K562 (cell line): ENCODE measurements at regions not wholly inside any gene's neighbourhood (a gene's known extent, or its start where the extent isn't known, plus 50 kb on each side); places are given as distances from the start of the nearest gene placed in this dataset.

Experiments used
- ATAC-seq: fragments of 200-7000 bp; cut with Tn5 transposase; 3 replicates; pipeline ENCODE4 v1.9.1; 2020; ENCODE audit warnings: moderate library complexity
- BruUV-seq: library from RNA; stranded (reverse); fragments of 400-500 nt; replicated peaks from 2 replicates; lab custom pipeline; 2021; lab: Mats Ljungman, UMichigan
- CTCF ChIA-PET: fragments of 300-600 bp; formaldehyde crosslinking; extraction: SDS; loops from one replicate; lab custom pipeline; 2021; ENCODE audit warnings: low intra/inter-chr PET ratio; lab: Yijun Ruan, JAX
- POLR2A ChIA-PET: fragments of 300-600, 350-650 bp; sonication (Branson Sonifier 250); formaldehyde crosslinking; extraction: SDS; loops from one replicate; lab custom pipeline; 2021; ENCODE audit warnings: antibody characterized with exemption, inconsistent platforms; lab: Yijun Ruan, JAX
- DNase-seq, 4 experiments: peaks; one replicate each; pipeline versions ENCODE4 v3.0.0 to v3.0.0-alpha.2; 2011 to 2018; ENCODE audit warnings: low spot score in 3 of 4, mixed read lengths in 3 of 4; ENCODE audit errors: extremely low read depth in 1 of 4
- FAIRE-seq: peaks from 2 replicates; lab custom pipeline; 2011; peaks lifted over from hg19 to GRCh38; lab: Jason Lieb, UNC
- H2AFZ ChIP-seq: 2 replicates; pipeline ENCODE4 v1.6.0; 2011; ENCODE audit warnings: low read depth, low read length, control low read depth, inconsistent platforms
- H3K27ac ChIP-seq: fragments of 200-600 bp; 3 replicates; pipeline ENCODE4 v1.8.0; 2011; ENCODE audit warnings: low read depth, mild to moderate bottlenecking, control low read depth, inconsistent platforms, low read length, moderate library complexity, mixed read lengths; ENCODE audit errors: extremely low read depth
- H3K27me3 ChIP-seq, 2 experiments: fragments of 300-600 bp in 1 of 2; 2 replicates in 1 of 2; 3 replicates in 1 of 2; pipeline versions ENCODE4 v1.6.0 to v1.8.0; 2011; ENCODE audit warnings: inconsistent platforms in 2 of 2, low read length in 2 of 2, mild to moderate bottlenecking in 1 of 2, mixed read lengths in 1 of 2, moderate library complexity in 1 of 2; ENCODE audit not compliant: control insufficient read depth in 2 of 2, insufficient read depth in 2 of 2
- H3K36me3 ChIP-seq: fragments of 300-600 bp; 3 replicates; pipeline ENCODE4 v1.8.0; 2011; ENCODE audit warnings: mild to moderate bottlenecking, low read length, inconsistent platforms; ENCODE audit not compliant: control insufficient read depth, insufficient read depth
- H3K4me1 ChIP-seq, 2 experiments: fragments of 200-600 bp in 1 of 2; replicated peaks in 1 of 2; 2 replicates in 1 of 2; 3 replicates in 1 of 2; pipeline versions ENCODE4 v1.5.1 to v1.8.0; 2011; ENCODE audit warnings: inconsistent platforms in 2 of 2, low read length in 2 of 2, mild to moderate bottlenecking in 1 of 2, mixed read lengths in 1 of 2, moderate library complexity in 1 of 2; ENCODE audit not compliant: control insufficient read depth in 2 of 2, insufficient read depth in 2 of 2
- H3K4me2 ChIP-seq: 2 replicates; pipeline ENCODE4 v1.6.1; 2011; ENCODE audit warnings: low read length, control low read depth, inconsistent platforms, mixed read lengths; ENCODE audit not compliant: insufficient read depth
- H3K4me3 ChIP-seq: fragments of 200-600 bp; sonication (generic), shearing (Covaris generic); 2 replicates; pipeline ENCODE4 v1.5.1; 2016; ENCODE audit warnings: control low read depth, inconsistent platforms
- H3K79me2 ChIP-seq: fragments of 200-600 bp; 3 replicates; pipeline ENCODE4 v1.8.0; 2011; ENCODE audit warnings: low read length, inconsistent platforms; ENCODE audit not compliant: control insufficient read depth, insufficient read depth
- H3K9ac ChIP-seq, 2 experiments: 2 replicates each; pipeline versions ENCODE4 v1.6.0 to v1.6.1; 2011; ENCODE audit warnings: low read depth in 2 of 2, low read length in 2 of 2, control low read depth in 1 of 2, inconsistent platforms in 1 of 2, mild to moderate bottlenecking in 1 of 2, mixed read lengths in 1 of 2; ENCODE audit not compliant: insufficient read depth in 1 of 2
- H3K9me1 ChIP-seq: one replicate; pipeline ENCODE4 v1.6.0; 2011; ENCODE audit warnings: inconsistent platforms, mild to moderate bottlenecking, low read length, moderate library complexity; ENCODE audit not compliant: control insufficient read depth, insufficient read depth
- H3K9me3 ChIP-seq: replicated peaks from 2 replicates; pipeline ENCODE4 v1.5.1; 2011; ENCODE audit warnings: low read depth, low read length, inconsistent platforms; ENCODE audit not compliant: control insufficient read depth, insufficient read depth
- H4K20me1 ChIP-seq: replicated peaks from 2 replicates; pipeline ENCODE4 v1.6.1; 2011; ENCODE audit warnings: low read length, inconsistent platforms, mixed read lengths; ENCODE audit not compliant: control insufficient read depth, insufficient read depth
- ATF4 ChIP-seq: fragments of 450-650 bp; formaldehyde crosslinking; IDR thresholded peaks from 2 replicates; pipeline ENCODE4 v1.4.0; 2022; ENCODE audit warnings: mild to moderate bottlenecking, moderate library complexity
- CBFA2T3 ChIP-seq: fragments of 450-650 bp; IDR thresholded peaks from 2 replicates; pipeline ENCODE4 v1.6.1; 2017
- CREBBP ChIP-seq: IDR thresholded peaks from one replicate; pipeline ENCODE4 v1.6.1; 2012; ENCODE audit warnings: low read depth, mild to moderate bottlenecking, control low read depth, inconsistent platforms, low read length
- CTCFL ChIP-seq: IDR thresholded peaks from 2 replicates; pipeline ENCODE4 v1.6.1; 2011; ENCODE audit warnings: borderline replicate concordance, low read depth, mild to moderate bottlenecking, moderate library complexity, low read length; ENCODE audit not compliant: insufficient read depth, poor library complexity, severe bottlenecking
- E2F5 ChIP-seq: sonication (generic); formaldehyde crosslinking; IDR thresholded peaks from 2 replicates; pipeline ENCODE4 v1.8.0; 2022; ENCODE audit warnings: mild to moderate bottlenecking, missing genetic modification reagents
- ZKSCAN1 ChIP-seq: fragments of 150-350 bp; IDR thresholded peaks from 2 replicates; pipeline ENCODE4 v1.6.1; 2016; ENCODE audit warnings: low read depth, low read length
- ZNF134 ChIP-seq: fragments of 250-450 bp; sonication (Bioruptor Pico); conservative IDR thresholded peaks from 2 replicates; pipeline ENCODE4 v1.4.0; 2020
- ZNF282 ChIP-seq: sonication (generic); formaldehyde crosslinking; IDR thresholded peaks from 2 replicates; pipeline ENCODE4 v1.8.1; 2023; ENCODE audit warnings: missing genetic modification reagents
- ZNF324 ChIP-seq: fragments of 250-450 bp; sonication (Bioruptor Pico); IDR thresholded peaks from 2 replicates; pipeline ENCODE4 v1.4.0; 2020; ENCODE audit warnings: mild to moderate bottlenecking
- ZNF407 ChIP-seq: fragments of 450-650 bp; IDR thresholded peaks from 2 replicates; pipeline ENCODE4 v1.6.1; 2016; ENCODE audit warnings: low read depth
- ZNF551 ChIP-seq: fragments of 250-450 bp; sonication (Bioruptor Pico); IDR thresholded peaks from 2 replicates; pipeline ENCODE4 v1.5.0; 2021; ENCODE audit warnings: mild to moderate bottlenecking, moderate library complexity
- WGBS: fragments of 100-300 bp; shearing (Covaris generic); methylation state at CpG from one replicate; pipeline ENCODE4 v1.1.6; 2016; ENCODE audit warnings: low coverage, mixed read lengths; ENCODE audit not compliant: insufficient coverage; ENCODE audit errors: missing lambda C conversion rate; 5-methylcytosine and 5-hydroxymethylcytosine counted together
- in situ Hi-C: fragments of 300-500 bp; cut with MboI; formaldehyde crosslinking; loops from 4 replicates; pipeline ENCODE4 v1.15.0; 2018; ENCODE audit warnings: inconsistent platforms, mixed read lengths
- intact Hi-C: fragments of 100-400 bp; cut with micrococcal nuclease; formaldehyde crosslinking; loops from 2 replicates; pipeline ENCODE4 v1.14.2; 2022

- no peaks in the 10 kb centered on the region for H3K79me2 ChIP-seq
- no peaks in the 10 kb centered on the region for H3K4me1 ChIP-seq
- H3K36me3 ChIP-seq, result no peaks in the 10 kb centered on the region
- ChIA-PET CTCF (no interaction called here), POLR2A (no interaction called here)
- H3K27me3 ChIP-seq, result no peaks in the 10 kb centered on the region
- WGBS, result 33% methylated on average over 3 of the region's 3 CpGs
- intact Hi-C loops (no loop called here), in situ Hi-C loops (no loop called here)
- ATAC-seq (no peak), DNase-seq (no peak), FAIRE-seq (no peak)
- no peaks in the 10 kb centered on the region for H3K9me3 ChIP-seq
- H3K27ac ChIP-seq, result no peak overlapping the region
- no peaks in the 10 kb centered on the region for H3K9me1 ChIP-seq
- no peak overlapping the region for H3K9ac ChIP-seq
- no peaks in the 10 kb centered on the region for H4K20me1 ChIP-seq
- no peak overlapping the region for H2AFZ ChIP-seq
- H3K4me3 ChIP-seq, result no peak overlapping the region
- BruUV-seq, result no TSS peak
- no peak overlapping the region for H3K4me2 ChIP-seq
- no peak for TF ChIP-seq E2F5 (CRISPR knock-in tag)
- TF ChIP-seq ZNF407, result no peak
- TF ChIP-seq CTCFL, result no peak
- no peak for TF ChIP-seq ZKSCAN1
- no peak for TF ChIP-seq CBFA2T3
- no peak for TF ChIP-seq ZNF134
- TF ChIP-seq CREBBP, result no peak
- TF ChIP-seq ZNF282 (CRISPR knock-in tag), result no peak
- no peak for TF ChIP-seq ZNF324
- TF ChIP-seq ATF4 (CRISPR knock-in tag), result no peak
- no peak for TF ChIP-seq ZNF551 (CRISPR knock-in tag)
These were observed 68.7 kb upstream of the PTCSC3 start for GRCh38 chr14:36245223-36245622.
